ENCODE measurements at regions not wholly inside any gene's neighbourhood (a gene's known extent, or its start where the extent isn't known, plus 50 kb on each side); places are given as distances from the start of the nearest gene placed in this dataset.

GRCh38 chr2:238561230-238561629 is 134.5 kb downstream of the ASB1 start:
- H3K4me3 ChIP-seq, result no peak overlapping the region
- intact Hi-C loops (cut with DNase I), result no loop called here
- H3K27ac ChIP-seq, result no peak overlapping the region
- H3K4me1 ChIP-seq, result no peaks in the 10 kb centered on the region
- no peak for DNase-seq (ENCODE audit: extremely low spot score in 2 of 2)
- no peaks in the 10 kb centered on the region for H3K9me3 ChIP-seq
- no peaks in the 10 kb centered on the region for H3K27me3 ChIP-seq
- TF ChIP-seq POLR2A (IDR thresholded peaks at IDR 0.05) (no peak), CTCF (IDR thresholded peaks at IDR 0.05) (no peak), POLR2AphosphoS5 (IDR thresholded peaks at IDR 0.05; ENCODE audit: insufficient read depth in 1 of 2, low read depth in 1 of 2) (no peak)
- H3K36me3 ChIP-seq, result no peaks in the 10 kb centered on the region

GRCh38 chr2:238562446-238562845 is 135.7 kb downstream of the ASB1 start:
- intact Hi-C loops (cut with DNase I), result no loop called here

GRCh38 chr2:238563551-238563950 is 136.8 kb downstream of the ASB1 start:
- H3K4me3 ChIP-seq, result no peak overlapping the region
- no peak for TF ChIP-seq CTCF (IDR thresholded peaks at IDR 0.05)
- TF ChIP-seq POLR2AphosphoS5 (IDR thresholded peaks at IDR 0.05; ENCODE audit: insufficient read depth in 1 of 2, low read depth in 1 of 2), result no peak
- no peak for TF ChIP-seq POLR2A (IDR thresholded peaks at IDR 0.05)
- no peaks in the 10 kb centered on the region for H3K27me3 ChIP-seq
- H3K27ac ChIP-seq, result no peak overlapping the region
- no peaks in the 10 kb centered on the region for H3K9me3 ChIP-seq
- H3K4me1 ChIP-seq, result peaks cover 12% of the 10 kb centered on the region
- no peaks in the 10 kb centered on the region for H3K36me3 ChIP-seq
- intact Hi-C loops (cut with DNase I), result no loop called here
- DNase-seq (ENCODE audit: extremely low spot score in 2 of 2), result no peak

More at GRCh38 chr2:238562446-238562845, 135.7 kb downstream of the ASB1 start:
- no peaks in the 10 kb centered on the region for H3K27me3 ChIP-seq
- no peak overlapping the region for H3K4me3 ChIP-seq
- TF ChIP-seq POLR2A (IDR thresholded peaks at IDR 0.05), result no peak
- no peak for TF ChIP-seq CTCF (IDR thresholded peaks at IDR 0.05)
- TF ChIP-seq POLR2AphosphoS5 (IDR thresholded peaks at IDR 0.05; ENCODE audit: insufficient read depth in 1 of 2, low read depth in 1 of 2), result no peak
- H3K4me1 ChIP-seq, result peaks cover 8% of the 10 kb centered on the region
- no peaks in the 10 kb centered on the region for H3K36me3 ChIP-seq
- H3K9me3 ChIP-seq, result no peaks in the 10 kb centered on the region
- no peak for DNase-seq (ENCODE audit: extremely low spot score in 2 of 2)
- no peak overlapping the region for H3K27ac ChIP-seq

- TF ChIP-seq CTCF (IDR thresholded peaks at IDR 0.05) (no peak), POLR2AphosphoS5 (IDR thresholded peaks at IDR 0.05; ENCODE audit: insufficient read depth in 1 of 2, low read depth in 1 of 2) (no peak), POLR2A (IDR thresholded peaks at IDR 0.05) (no peak)
- H3K27ac ChIP-seq, result no peak overlapping the region
- H3K9me3 ChIP-seq, result no peaks in the 10 kb centered on the region
- intact Hi-C loops (cut with DNase I), result no loop called here
- no peak for DNase-seq (ENCODE audit: extremely low spot score in 2 of 2)
- peaks cover 19% of the 10 kb centered on the region for H3K4me1 ChIP-seq
- no peaks in the 10 kb centered on the region for H3K36me3 ChIP-seq
- H3K27me3 ChIP-seq, result no peaks in the 10 kb centered on the region
- no peak overlapping the region for H3K4me3 ChIP-seq
Observed at GRCh38 chr2:238564286-238564920, 137.7 kb downstream of the ASB1 start.

- Histone ChIP-seq H3K27ac (no peak overlapping the region), H3K4me1 (peaks cover 26% of the 10 kb centered on the region), H3K36me3 (no peaks in the 10 kb centered on the region), H3K9me3 (no peaks in the 10 kb centered on the region), H3K4me3 (no peak overlapping the region), H3K27me3 (no peaks in the 10 kb centered on the region)
- intact Hi-C loops (cut with DNase I), result no loop called here
- DNase-seq (ENCODE audit: extremely low spot score in 2 of 2), result no peak
- TF ChIP-seq POLR2A (IDR thresholded peaks at IDR 0.05) (no peak), CTCF (IDR thresholded peaks at IDR 0.05) (no peak), POLR2AphosphoS5 (IDR thresholded peaks at IDR 0.05; ENCODE audit: insufficient read depth in 1 of 2, low read depth in 1 of 2) (no peak)
Observed at GRCh38 chr2:238565031-238565430, 138.3 kb downstream of the ASB1 start.

All from vagina (tissue), 2 donors.